Memory B cell (primary cell): ENCODE measurements at regions not wholly inside any gene's neighbourhood (a gene's known extent, or its start where the extent isn't known, plus 50 kb on each side); places are given as distances from the start of the nearest gene placed in this dataset.

Source experiments
- ATAC-seq: fragments of 150-1000 bp; cut with Tn5 transposase; 2 replicates; pipeline ENCODE4 v1.10.0; 2021; ENCODE audit warnings: low read depth, mild to moderate bottlenecking, moderate library complexity
- DNase-seq, 2 donors: peaks; one replicate each; pipeline ENCODE4 v3.0.0; 2022; ENCODE audit warnings: low spot score in 2 of 2
- H3K27ac Mint-ChIP-seq: one replicate; pipeline ENCODE4 v1.8.0; 2022; ENCODE audit warnings: mild to moderate bottlenecking, moderate library complexity, mixed read lengths
- H3K27me3 Mint-ChIP-seq: one replicate; pipeline ENCODE4 v1.8.0; 2022; ENCODE audit warnings: mixed read lengths
- H3K36me3 Mint-ChIP-seq: one replicate; pipeline ENCODE4 v1.8.0; 2022; ENCODE audit warnings: mild to moderate bottlenecking, mixed read lengths
- H3K4me1 Mint-ChIP-seq: one replicate; pipeline ENCODE4 v1.8.0; 2022; ENCODE audit warnings: mixed read lengths
- H3K4me3 Mint-ChIP-seq: one replicate; pipeline ENCODE4 v1.8.0; 2022; ENCODE audit warnings: mild to moderate bottlenecking, moderate library complexity, mixed read lengths
- H3K9me3 Mint-ChIP-seq: one replicate; pipeline ENCODE4 v1.8.0; 2022; ENCODE audit warnings: mixed read lengths

DNA sequence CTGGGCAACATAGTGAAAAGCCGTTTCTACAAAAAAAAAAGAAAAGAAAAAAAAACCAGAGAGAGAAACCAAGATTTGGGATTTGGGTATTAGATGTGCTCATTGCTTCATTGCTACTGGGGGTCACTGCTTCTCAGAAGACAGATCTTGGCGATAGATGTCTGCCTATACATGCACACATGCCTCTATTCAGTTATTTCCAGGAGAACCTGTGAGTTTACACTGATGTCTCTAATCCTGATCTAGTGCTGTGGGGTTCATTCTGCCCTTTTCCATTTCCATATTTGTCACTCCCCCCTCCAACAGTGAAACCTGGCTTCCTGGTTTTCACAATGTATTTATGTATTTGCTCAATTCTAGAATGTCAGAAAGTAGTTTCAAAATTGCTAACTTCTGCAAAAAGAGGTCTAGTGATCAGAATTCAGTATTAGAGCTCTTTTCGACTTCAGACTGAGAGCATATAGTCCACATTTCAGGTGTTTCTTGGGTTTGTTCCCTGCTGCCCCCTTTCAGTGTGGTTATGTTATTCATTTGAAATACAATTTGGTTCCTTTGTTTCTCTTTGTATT, 111.0 kb downstream of the SLC25A47 start:
- Mint-ChIP-seq H3K27ac (no peak overlapping the region), H3K4me1 (peaks cover 14% of the 10 kb centered on the region), H3K9me3 (no peaks in the 10 kb centered on the region), H3K27me3 (no peaks in the 10 kb centered on the region), H3K4me3 (no peak overlapping the region), H3K36me3 (peaks cover 4% of the 10 kb centered on the region)
- DNase-seq (no peak), ATAC-seq (no peak)

- Mint-ChIP-seq H3K27me3 (no peaks in the 10 kb centered on the region), H3K36me3 (peaks cover 4% of the 10 kb centered on the region), H3K9me3 (no peaks in the 10 kb centered on the region), H3K4me3 (no peak overlapping the region), H3K4me1 (peaks cover 14% of the 10 kb centered on the region), H3K27ac (no peak overlapping the region)
- DNase-seq: no peak
- no peak for ATAC-seq
These were observed 111.8 kb downstream of the SLC25A47 start for GRCh38 chr14:100434911-100435438.

GRCh38 chr14:100435459-100435858, 112.3 kb downstream of the SLC25A47 start:
- H3K36me3 Mint-ChIP-seq: peaks cover 2% of the 10 kb centered on the region
- H3K27ac Mint-ChIP-seq: no peak overlapping the region
- no peaks in the 10 kb centered on the region for H3K9me3 Mint-ChIP-seq
- H3K4me3 Mint-ChIP-seq: no peak overlapping the region
- peaks cover 14% of the 10 kb centered on the region for H3K4me1 Mint-ChIP-seq
- DNase-seq: no peak
- H3K27me3 Mint-ChIP-seq: no peaks in the 10 kb centered on the region
- no peak for ATAC-seq

DNA sequence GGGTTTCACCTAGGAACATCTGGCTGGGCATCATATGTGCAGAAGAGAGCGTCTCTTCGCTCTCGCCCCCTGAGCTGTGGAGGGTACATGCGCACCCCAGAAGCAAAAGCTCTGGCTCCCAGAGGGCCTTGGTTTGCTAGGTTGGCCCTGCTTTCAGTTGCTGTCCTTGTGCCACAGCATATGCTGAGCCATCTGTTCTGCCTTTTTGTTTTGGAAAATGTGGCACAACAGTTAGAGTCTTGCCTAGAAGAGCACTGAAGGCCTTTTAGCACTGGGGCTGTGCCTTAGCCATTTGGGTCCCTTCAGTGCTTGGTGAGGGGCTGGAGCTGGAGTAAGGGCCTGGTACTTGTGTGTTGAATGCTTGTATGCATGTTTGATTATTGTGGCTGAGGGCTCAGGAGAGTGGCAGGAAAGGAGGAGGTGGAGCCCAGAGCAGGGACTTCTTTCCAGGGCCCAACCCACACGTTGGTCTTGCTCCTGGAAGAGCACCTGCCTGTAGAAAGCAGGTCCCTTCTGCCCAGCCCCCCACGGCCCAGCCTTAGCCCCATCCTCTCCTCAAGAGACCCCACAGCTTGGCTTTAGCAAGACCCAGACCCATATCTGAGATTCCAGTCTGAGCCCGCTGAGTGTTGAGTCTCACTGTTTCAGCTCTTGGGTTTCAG, 113.7 kb downstream of the SLC25A47 start:
- Mint-ChIP-seq H3K36me3 (peaks cover 1% of the 10 kb centered on the region), H3K27me3 (no peaks in the 10 kb centered on the region), H3K4me3 (no peak overlapping the region), H3K4me1 (peaks cover 22% of the 10 kb centered on the region), H3K27ac (no peak overlapping the region), H3K9me3 (no peaks in the 10 kb centered on the region)
- ATAC-seq (no peak), DNase-seq (no peak)

DNA sequence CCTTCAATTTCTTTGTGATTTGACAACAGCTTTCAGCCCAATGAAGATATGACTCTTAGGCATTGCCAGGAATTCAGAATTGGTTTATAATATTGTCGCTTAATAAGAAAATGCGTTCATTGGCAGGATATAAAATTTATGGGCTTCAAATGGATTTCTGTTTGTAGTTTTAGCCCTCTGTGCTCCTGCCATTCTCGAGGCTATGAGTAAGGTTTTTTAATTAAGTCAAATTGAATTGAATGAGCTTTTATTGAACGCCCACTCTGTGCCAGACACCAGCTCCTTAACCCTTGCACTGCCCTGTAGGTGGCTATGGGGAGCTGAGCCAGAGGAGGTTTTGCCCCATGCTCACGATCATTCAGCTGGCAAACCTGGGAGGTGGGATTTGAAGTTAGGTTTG, 115.1 kb downstream of the SLC25A47 start:
- no peak overlapping the region for H3K27ac Mint-ChIP-seq
- H3K4me1 Mint-ChIP-seq: peaks cover 21% of the 10 kb centered on the region

DNA sequence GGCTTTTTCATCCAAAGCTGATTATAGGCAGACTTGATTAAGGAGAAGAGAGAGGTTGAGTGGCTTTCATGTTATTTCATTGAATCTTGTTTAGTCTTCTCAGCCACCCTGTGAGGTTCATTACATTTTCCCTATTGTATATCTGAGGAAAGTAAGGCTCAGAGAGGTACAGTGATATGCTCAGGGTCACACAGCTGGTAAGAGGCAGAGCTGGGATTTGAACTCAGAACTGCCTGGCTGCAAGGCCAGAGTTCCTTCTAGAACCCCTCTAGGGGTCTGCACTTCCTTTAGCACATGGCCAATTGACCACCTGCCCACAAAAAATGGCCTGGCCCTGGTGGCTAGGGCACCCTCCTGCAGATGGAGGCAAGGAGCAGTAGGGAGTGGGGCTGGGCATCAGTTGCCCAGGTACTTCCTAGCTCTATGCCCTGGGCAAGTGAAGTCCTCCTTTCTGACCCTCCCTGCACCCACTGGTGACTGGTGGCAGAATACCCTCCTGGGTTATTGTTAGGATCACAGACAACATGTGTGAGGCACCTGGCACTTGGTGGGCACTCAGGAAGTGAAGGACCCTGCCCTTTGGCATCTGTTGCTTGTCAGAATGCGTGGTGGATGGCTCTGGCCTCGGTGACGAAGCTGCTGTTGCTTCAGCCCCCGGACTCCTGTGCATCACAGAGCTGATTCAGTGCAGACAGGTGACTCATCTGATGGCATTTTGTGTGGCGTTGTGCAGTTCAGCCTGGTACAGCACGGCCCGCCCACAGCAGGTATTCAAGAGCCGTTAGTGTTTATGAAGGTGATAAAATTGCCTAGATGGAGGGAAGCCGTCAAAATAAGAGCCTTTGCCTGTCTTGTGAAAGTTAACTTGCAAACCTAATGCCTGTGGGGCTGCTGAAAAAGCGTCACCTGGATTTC, 115.8 kb downstream of the SLC25A47 start:
- no peak for DNase-seq
- peaks cover 2% of the 10 kb centered on the region for H3K36me3 Mint-ChIP-seq
- peaks cover 21% of the 10 kb centered on the region for H3K4me1 Mint-ChIP-seq
- H3K27me3 Mint-ChIP-seq: no peaks in the 10 kb centered on the region
- no peak overlapping the region for H3K4me3 Mint-ChIP-seq
- no peaks in the 10 kb centered on the region for H3K9me3 Mint-ChIP-seq
- no peak overlapping the region for H3K27ac Mint-ChIP-seq
- ATAC-seq: no peak

More for the DNA sequence above, 115.1 kb downstream of the SLC25A47 start:
- no peak for DNase-seq
- no peaks in the 10 kb centered on the region for H3K27me3 Mint-ChIP-seq
- H3K4me3 Mint-ChIP-seq: no peak overlapping the region
- H3K9me3 Mint-ChIP-seq: no peaks in the 10 kb centered on the region
- ATAC-seq: no peak
- H3K36me3 Mint-ChIP-seq: no peaks in the 10 kb centered on the region

GRCh38 chr14:100439781-100440180, 116.6 kb downstream of the SLC25A47 start:
- no peak for DNase-seq
- no peaks in the 10 kb centered on the region for H3K27me3 Mint-ChIP-seq
- H3K4me3 Mint-ChIP-seq: no peak overlapping the region
- H3K4me1 Mint-ChIP-seq: peaks cover 18% of the 10 kb centered on the region
- no peaks in the 10 kb centered on the region for H3K9me3 Mint-ChIP-seq
- ATAC-seq: no peak
- no peak overlapping the region for H3K27ac Mint-ChIP-seq
- H3K36me3 Mint-ChIP-seq: peaks cover 2% of the 10 kb centered on the region

GRCh38 chr14:100440207-100440631, 117.1 kb downstream of the SLC25A47 start:
- H3K4me3 Mint-ChIP-seq: no peak overlapping the region
- H3K4me1 Mint-ChIP-seq: peaks cover 16% of the 10 kb centered on the region
- no peak for ATAC-seq
- peaks cover 2% of the 10 kb centered on the region for H3K36me3 Mint-ChIP-seq
- no peaks in the 10 kb centered on the region for H3K9me3 Mint-ChIP-seq
- H3K27me3 Mint-ChIP-seq: no peaks in the 10 kb centered on the region
- DNase-seq: no peak
- no peak overlapping the region for H3K27ac Mint-ChIP-seq

DNA sequence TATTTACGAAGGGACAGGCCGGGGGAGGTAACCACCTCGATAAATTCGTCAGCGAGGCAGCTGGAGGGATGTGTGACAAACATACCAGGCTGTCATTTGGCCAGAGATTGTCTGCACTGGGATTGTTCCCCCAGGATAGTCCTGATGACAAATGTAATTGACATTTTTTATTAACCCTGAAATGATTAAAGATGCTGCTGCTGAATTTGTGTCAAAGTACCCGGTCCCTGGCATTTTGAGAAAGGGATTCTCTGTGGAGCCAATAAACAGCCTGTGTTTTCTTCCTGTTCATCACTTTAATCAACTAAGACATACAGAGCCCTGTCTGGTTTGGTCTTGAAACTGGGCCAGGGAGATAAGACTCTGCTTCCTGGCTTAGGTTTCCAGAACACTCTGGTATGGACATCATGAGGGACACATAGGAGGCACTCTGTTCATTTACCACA, 117.6 kb downstream of the SLC25A47 start:
- Mint-ChIP-seq H3K4me3 (no peak overlapping the region), H3K4me1 (peaks cover 13% of the 10 kb centered on the region), H3K27me3 (no peaks in the 10 kb centered on the region), H3K27ac (no peak overlapping the region), H3K9me3 (no peaks in the 10 kb centered on the region), H3K36me3 (peaks cover 2% of the 10 kb centered on the region)
- DNase-seq (no peak), ATAC-seq (no peak)

- DNase-seq (no peak), ATAC-seq (no peak)
- H3K27me3 Mint-ChIP-seq: no peaks in the 10 kb centered on the region
- H3K36me3 Mint-ChIP-seq: peaks cover 2% of the 10 kb centered on the region
- H3K9me3 Mint-ChIP-seq: no peaks in the 10 kb centered on the region
- H3K4me1 Mint-ChIP-seq: peaks cover 12% of the 10 kb centered on the region
- H3K4me3 Mint-ChIP-seq: no peak overlapping the region
- no peak overlapping the region for H3K27ac Mint-ChIP-seq
These were observed 118.3 kb downstream of the SLC25A47 start for GRCh38 chr14:100441271-100441947.

GRCh38 chr14:100442036-100442435, 118.9 kb downstream of the SLC25A47 start:
- Mint-ChIP-seq H3K27ac (no peak overlapping the region), H3K27me3 (no peaks in the 10 kb centered on the region), H3K4me3 (no peak overlapping the region), H3K4me1 (peaks cover 10% of the 10 kb centered on the region), H3K9me3 (no peaks in the 10 kb centered on the region), H3K36me3 (peaks cover 2% of the 10 kb centered on the region)
- DNase-seq (no peak), ATAC-seq (no peak)

GRCh38 chr14:100442498-100443490, 119.7 kb downstream of the SLC25A47 start:
- H3K27ac Mint-ChIP-seq: no peak overlapping the region
- no peaks in the 10 kb centered on the region for H3K9me3 Mint-ChIP-seq
- no peaks in the 10 kb centered on the region for H3K27me3 Mint-ChIP-seq
- no peak for DNase-seq
- ATAC-seq: no peak
- peaks cover 2% of the 10 kb centered on the region for H3K36me3 Mint-ChIP-seq
- peaks cover 10% of the 10 kb centered on the region for H3K4me1 Mint-ChIP-seq
- H3K4me3 Mint-ChIP-seq: no peak overlapping the region

DNA sequence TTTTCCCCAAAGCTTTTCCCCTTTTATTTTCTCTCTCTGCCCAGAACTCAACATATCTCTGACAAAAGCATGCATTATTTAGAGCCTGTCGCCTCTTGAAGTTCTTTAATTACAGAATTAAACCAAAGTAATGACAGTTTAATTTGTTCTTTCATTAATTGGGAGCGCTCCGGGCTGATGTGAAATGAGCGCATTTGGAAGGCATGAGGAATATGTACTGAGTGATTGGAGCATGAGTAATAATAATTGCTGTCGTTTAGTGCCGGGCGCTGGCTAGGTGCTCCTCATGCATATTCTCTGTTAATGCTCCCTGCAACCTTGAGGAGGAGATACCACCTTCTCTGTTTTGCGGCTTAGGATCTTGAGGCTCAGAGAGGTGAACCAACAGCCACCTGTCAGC, 120.5 kb downstream of the SLC25A47 start:
- no peaks in the 10 kb centered on the region for H3K9me3 Mint-ChIP-seq
- H3K4me3 Mint-ChIP-seq: no peak overlapping the region
- DNase-seq (no peak), ATAC-seq (no peak)
- H3K4me1 Mint-ChIP-seq: peaks cover 10% of the 10 kb centered on the region
- no peaks in the 10 kb centered on the region for H3K27me3 Mint-ChIP-seq
- peaks cover 2% of the 10 kb centered on the region for H3K36me3 Mint-ChIP-seq
- no peak overlapping the region for H3K27ac Mint-ChIP-seq
